Left ventricle myocardium inferior (tissue), 1 donor: ENCODE measurements at regions not wholly inside any gene's neighbourhood (a gene's known extent, or its start where the extent isn't known, plus 50 kb on each side); places are given as distances from the start of the nearest gene placed in this dataset.

ENCODE experiments used
- DNase-seq: peaks from one replicate; pipeline ENCODE4 v3.0.0-alpha.2; 2020
- H3K27ac ChIP-seq: fragments of 200-600 bp; replicated peaks from 2 replicates; pipeline ENCODE4 v1.8.0; 2021
- H3K27me3 ChIP-seq: fragments of 200-600 bp; 2 replicates; pipeline ENCODE4 v1.8.0; 2021; ENCODE audit warnings: low read depth
- H3K36me3 ChIP-seq: fragments of 200-600 bp; 2 replicates; pipeline ENCODE4 v1.8.0; 2021
- H3K4me1 ChIP-seq: fragments of 200-600 bp; 2 replicates; pipeline ENCODE4 v1.8.0; 2021
- H3K4me3 ChIP-seq: fragments of 200-600 bp; 2 replicates; pipeline ENCODE4 v1.8.0; 2021; ENCODE audit warnings: mild to moderate bottlenecking, moderate library complexity
- H3K9me3 ChIP-seq: fragments of 200-600 bp; replicated peaks from 2 replicates; pipeline ENCODE4 v1.8.0; 2021
- intact Hi-C: fragments of 100-400 bp; cut with micrococcal nuclease; formaldehyde crosslinking; loops from one replicate; pipeline ENCODE4 v1.11.0; 2022
- TF ChIP-seq, protein P1 (sequence below): fragments of 200-600 bp; IDR thresholded peaks from 2 replicates; pipeline ENCODE4 v1.8.0; 2021; ENCODE audit warnings: antibody characterized with exemption, mild to moderate bottlenecking, borderline replicate concordance
- donor health status: DM: no; HTN: yes; CAD: no; lungs with severe emphysema.

DNA sequence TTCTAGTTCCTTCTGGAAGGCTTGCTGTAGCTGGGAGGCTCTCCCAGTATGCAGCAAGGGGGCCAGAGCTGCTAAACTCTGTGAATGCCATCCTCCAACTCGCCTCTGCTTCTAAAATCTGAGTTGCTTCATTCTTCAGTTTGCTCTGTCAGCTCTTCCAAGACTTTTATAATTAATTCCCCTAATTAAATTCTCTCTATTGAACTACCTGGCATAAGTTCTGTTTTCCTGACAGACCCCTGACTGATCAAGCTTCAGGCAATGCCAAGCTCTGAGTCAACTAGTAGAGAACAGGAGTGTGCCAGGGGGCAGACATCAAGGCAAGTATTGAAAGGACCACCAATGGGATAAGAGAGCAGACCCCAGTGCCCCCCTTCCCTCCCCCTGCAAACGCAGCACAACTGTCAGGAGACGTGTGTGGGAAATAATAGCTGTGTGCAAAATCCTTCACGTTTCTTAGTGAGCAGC, 109.3 kb upstream of the TAB2 start:
- TF ChIP-seq, protein P1, sequence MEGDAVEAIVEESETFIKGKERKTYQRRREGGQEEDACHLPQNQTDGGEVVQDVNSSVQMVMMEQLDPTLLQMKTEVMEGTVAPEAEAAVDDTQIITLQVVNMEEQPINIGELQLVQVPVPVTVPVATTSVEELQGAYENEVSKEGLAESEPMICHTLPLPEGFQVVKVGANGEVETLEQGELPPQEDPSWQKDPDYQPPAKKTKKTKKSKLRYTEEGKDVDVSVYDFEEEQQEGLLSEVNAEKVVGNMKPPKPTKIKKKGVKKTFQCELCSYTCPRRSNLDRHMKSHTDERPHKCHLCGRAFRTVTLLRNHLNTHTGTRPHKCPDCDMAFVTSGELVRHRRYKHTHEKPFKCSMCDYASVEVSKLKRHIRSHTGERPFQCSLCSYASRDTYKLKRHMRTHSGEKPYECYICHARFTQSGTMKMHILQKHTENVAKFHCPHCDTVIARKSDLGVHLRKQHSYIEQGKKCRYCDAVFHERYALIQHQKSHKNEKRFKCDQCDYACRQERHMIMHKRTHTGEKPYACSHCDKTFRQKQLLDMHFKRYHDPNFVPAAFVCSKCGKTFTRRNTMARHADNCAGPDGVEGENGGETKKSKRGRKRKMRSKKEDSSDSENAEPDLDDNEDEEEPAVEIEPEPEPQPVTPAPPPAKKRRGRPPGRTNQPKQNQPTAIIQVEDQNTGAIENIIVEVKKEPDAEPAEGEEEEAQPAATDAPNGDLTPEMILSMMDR, result no peak
- H3K27ac ChIP-seq, result no peak overlapping the region
- H3K36me3 ChIP-seq, result no peaks in the 10 kb centered on the region
- intact Hi-C loops, result no loop called here
- H3K4me1 ChIP-seq, result no peaks in the 10 kb centered on the region
- H3K4me3 ChIP-seq, result no peak overlapping the region
- H3K27me3 ChIP-seq, result peaks cover 11% of the 10 kb centered on the region
- no peak for DNase-seq
- H3K9me3 ChIP-seq, result no peaks in the 10 kb centered on the region

DNA sequence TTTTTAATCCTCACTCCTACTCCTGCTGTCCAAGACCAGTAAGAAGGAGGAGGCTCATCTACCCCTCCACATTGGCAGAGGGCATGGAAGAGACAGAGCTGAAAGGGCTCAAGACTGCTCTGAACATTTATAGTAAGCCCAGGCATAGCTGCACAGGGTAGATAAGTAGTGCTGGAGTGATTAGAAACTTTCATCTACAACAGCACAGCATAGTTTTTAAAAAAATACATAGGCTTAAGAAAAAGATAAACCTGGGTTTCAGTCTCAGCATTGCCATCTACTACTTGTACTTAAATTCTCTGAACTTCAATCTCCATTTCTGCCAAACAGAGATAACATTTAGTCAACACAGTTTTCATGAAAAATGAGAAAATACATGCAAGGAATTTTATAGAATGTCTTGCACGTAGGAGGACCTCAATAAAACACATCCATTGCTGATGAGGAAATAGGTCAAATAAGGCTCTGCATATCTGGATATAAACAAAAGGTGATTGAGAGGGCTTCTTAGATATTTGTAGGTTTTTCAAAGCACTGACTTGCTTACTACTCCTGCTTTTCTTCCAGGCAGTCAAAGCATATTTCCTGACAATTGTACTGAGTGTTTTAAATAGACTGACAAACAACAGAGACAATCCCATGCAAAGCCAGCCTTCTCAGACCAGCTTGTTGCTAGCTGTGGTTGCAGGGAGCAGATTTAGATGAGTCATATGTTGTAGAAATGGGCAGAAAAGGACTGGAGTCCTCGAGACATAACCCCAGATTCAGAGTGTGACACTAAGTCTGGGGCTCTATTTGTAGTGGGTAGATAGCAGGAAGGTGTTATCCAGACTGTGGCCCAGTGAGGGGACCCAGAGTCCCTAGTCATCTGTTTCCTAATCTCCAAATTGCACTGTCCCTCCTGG, 107.4 kb upstream of the TAB2 start:
- H3K4me1 ChIP-seq, result no peaks in the 10 kb centered on the region

DNA sequence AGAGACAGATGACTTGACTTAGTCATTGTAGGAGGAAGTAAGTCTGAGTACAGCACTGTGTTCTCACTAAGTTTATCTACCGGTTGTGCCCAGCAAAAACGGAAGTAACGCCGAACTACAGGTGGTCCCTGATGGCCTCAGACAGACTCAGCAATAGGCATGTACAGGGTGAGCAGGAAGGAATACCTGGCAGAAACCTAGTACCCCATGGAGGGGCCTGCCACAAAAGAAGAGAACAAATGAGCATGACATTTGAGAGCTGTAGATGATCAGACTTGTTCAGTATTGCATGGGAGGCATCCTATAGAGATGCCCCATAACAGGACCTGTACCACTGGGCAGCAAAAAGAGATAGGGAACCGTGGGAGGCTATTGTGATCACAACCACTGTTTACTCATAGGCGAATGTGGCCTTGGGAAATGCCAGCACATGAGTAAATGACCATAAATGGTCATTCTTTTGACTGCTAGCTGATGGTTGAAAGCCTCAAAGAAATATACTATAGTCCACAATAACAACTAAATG, 106.4 kb upstream of the TAB2 start:
- H3K36me3 ChIP-seq, result no peaks in the 10 kb centered on the region
- no peak for DNase-seq
- no peak overlapping the region for H3K4me3 ChIP-seq
- TF ChIP-seq, protein P1, result no peak
- H3K27ac ChIP-seq, result no peak overlapping the region
- H3K27me3 ChIP-seq, result peaks cover 16% of the 10 kb centered on the region
- H3K4me1 ChIP-seq, result no peaks in the 10 kb centered on the region
- no peaks in the 10 kb centered on the region for H3K9me3 ChIP-seq
- intact Hi-C loops, result no loop called here

More for the DNA sequence above, 107.4 kb upstream of the TAB2 start:
- H3K27me3 ChIP-seq, result peaks cover 16% of the 10 kb centered on the region
- no peak overlapping the region for H3K4me3 ChIP-seq
- DNase-seq, result no peak
- H3K9me3 ChIP-seq, result no peaks in the 10 kb centered on the region
- H3K27ac ChIP-seq, result no peak overlapping the region
- intact Hi-C loops, result no loop called here
- H3K36me3 ChIP-seq, result no peaks in the 10 kb centered on the region
- TF ChIP-seq, protein P1, result no peak

DNA sequence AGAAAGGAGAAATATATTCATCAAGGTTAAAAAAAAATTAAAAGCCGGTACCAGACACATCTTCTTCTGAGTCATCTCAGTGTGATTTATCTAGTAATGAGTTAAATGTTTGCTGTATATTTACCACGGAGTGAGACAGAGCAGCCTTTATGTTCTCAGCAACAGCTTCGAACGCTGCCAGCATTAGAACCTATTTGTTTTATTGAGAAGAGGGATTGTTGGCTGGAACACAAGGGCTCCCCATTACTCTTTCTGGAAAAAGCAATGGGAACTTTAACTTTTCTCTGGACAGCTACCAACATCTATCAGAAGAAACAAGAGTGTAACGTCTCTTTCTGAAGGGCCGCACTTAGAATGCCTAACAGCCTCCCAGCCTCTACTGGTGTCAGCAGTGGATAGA, 105.3 kb upstream of the TAB2 start:
- intact Hi-C loops, result no loop called here
- TF ChIP-seq, protein P1, result no peak
- Histone ChIP-seq H3K4me3 (no peak overlapping the region), H3K9me3 (no peaks in the 10 kb centered on the region), H3K27me3 (peaks cover 10% of the 10 kb centered on the region), H3K27ac (no peak overlapping the region), H3K36me3 (no peaks in the 10 kb centered on the region), H3K4me1 (no peaks in the 10 kb centered on the region)
- no peak for DNase-seq

DNA sequence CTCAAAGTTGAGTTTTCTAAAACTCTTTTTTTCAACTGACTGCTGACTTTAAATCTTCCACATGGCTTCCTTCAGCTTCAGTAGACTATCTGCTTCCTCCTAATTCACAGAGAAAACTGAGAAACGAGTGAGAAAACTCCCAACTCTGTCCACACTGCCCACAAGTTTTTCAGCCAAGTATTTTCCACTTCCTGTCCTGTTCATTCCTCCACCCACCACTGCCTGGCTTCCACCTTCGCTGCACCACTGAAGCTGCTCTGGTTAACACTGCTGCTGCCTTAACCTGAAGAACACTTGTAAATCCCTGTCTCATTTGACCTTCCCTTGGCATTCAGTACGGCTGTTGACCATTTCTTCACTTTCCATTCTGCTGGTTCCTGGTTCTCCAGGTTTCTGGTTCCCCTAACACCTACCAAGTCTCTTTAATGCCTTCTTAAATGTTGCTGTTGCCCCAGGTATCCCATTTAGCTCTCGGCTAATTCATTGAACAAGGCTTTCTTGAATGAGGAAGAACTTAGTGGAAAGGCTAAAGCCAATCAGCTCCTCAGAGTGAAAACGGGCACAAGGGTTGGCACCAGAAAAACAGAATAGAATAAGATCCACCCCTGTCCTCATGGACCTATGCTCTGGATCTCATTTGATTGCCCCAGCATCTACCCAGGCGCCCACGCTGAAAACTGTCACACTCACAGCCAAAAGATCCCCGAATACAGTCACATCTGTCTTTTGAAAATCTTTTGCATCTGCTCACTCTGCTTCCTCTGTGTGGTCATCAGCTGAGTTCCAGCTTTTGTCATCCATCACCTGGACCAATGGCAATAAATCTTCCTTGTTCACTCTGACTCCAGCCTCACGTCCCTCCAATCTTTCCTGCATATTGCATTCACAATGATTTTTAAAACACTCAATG, 104.4 kb upstream of the TAB2 start:
- no peak overlapping the region for H3K4me3 ChIP-seq
- H3K27ac ChIP-seq, result no peak overlapping the region
- no peaks in the 10 kb centered on the region for H3K4me1 ChIP-seq
- H3K9me3 ChIP-seq, result no peaks in the 10 kb centered on the region
- no peak for DNase-seq
- TF ChIP-seq, protein P1, result no peak
- peaks cover 8% of the 10 kb centered on the region for H3K27me3 ChIP-seq
- intact Hi-C loops, result no loop called here
- no peaks in the 10 kb centered on the region for H3K36me3 ChIP-seq
